Vagina (tissue), 2 donors: ENCODE measurements at regions not wholly inside any gene's neighbourhood (a gene's known extent, or its start where the extent isn't known, plus 50 kb on each side); places are given as distances from the start of the nearest gene placed in this dataset.

ENCODE experiments used
- DNase-seq, 2 donors: peaks; one replicate each; pipeline ENCODE4 v3.0.0-alpha.2; 2017; ENCODE audit errors: extremely low spot score in 2 of 2
- H3K27ac ChIP-seq: fragments of 200-600 bp; sonication (generic); one replicate; pipeline ENCODE4 v1.5.1; 2019
- H3K27me3 ChIP-seq: fragments of 200-600 bp; sonication (generic); one replicate; pipeline ENCODE4 v1.5.1; 2019
- H3K36me3 ChIP-seq, 2 donors: fragments of 200-600 bp; sonication (generic); one replicate each; pipeline ENCODE4 v1.5.1; 2017 to 2019
- H3K4me1 ChIP-seq: fragments of 200-600 bp; sonication (generic); one replicate; pipeline ENCODE4 v1.5.1; 2019
- H3K4me3 ChIP-seq, 2 donors: fragments of 200-600 bp; sonication (generic); 1 replicate in 1 of 2; 2 replicates in 1 of 2; pipeline ENCODE4 v1.5.1; 2016 to 2019
- H3K9me3 ChIP-seq: fragments of 200-600 bp; sonication (generic); one replicate; pipeline ENCODE4 v1.5.1; 2019
- CTCF ChIP-seq, 3 experiments: fragments of 450-650 bp in 2 of 3; fragments of 200-600 bp in 1 of 3; sonication (generic) in 1 of 3; IDR thresholded peaks; one replicate each; pipeline ENCODE4 v1.5.1; 2017 to 2019; ENCODE audit warnings: antibody characterized with exemption in 3 of 3, mild to moderate bottlenecking in 2 of 3, moderate library complexity in 2 of 3
- POLR2A ChIP-seq, 2 donors: fragments of 450-650 bp; IDR thresholded peaks; one replicate each; pipeline ENCODE4 v1.6.1; 2017; ENCODE audit warnings: antibody characterized with exemption in 2 of 2, mild to moderate bottlenecking in 2 of 2, moderate library complexity in 2 of 2
- POLR2AphosphoS5 ChIP-seq, 2 donors: sonication (generic); formaldehyde crosslinking; IDR thresholded peaks; one replicate each; pipeline ENCODE4 v1.9.0; 2017; ENCODE audit warnings: antibody characterized with exemption in 2 of 2, mild to moderate bottlenecking in 2 of 2, low read depth in 1 of 2; ENCODE audit not compliant: insufficient read depth in 1 of 2
- intact Hi-C: fragments of 100-400 bp; cut with DNase I; formaldehyde crosslinking; loops from one replicate; pipeline ENCODE4 v1.15.1; 2023

GRCh38 chr7:84800846-84801245 is 386.0 kb downstream of the SEMA3D start:
- no peaks in the 10 kb centered on the region for H3K4me1 ChIP-seq
- DNase-seq, result no peak
- intact Hi-C loops, result no loop called here
- no peak overlapping the region for H3K27ac ChIP-seq
- H3K27me3 ChIP-seq, result no peaks in the 10 kb centered on the region
- H3K4me3 ChIP-seq, result no peak overlapping the region
- no peaks in the 10 kb centered on the region for H3K36me3 ChIP-seq
- no peaks in the 10 kb centered on the region for H3K9me3 ChIP-seq
- TF ChIP-seq POLR2A (IDR thresholded peaks at IDR 0.05) (no peak), CTCF (IDR thresholded peaks at IDR 0.05) (no peak), POLR2AphosphoS5 (IDR thresholded peaks at IDR 0.05; ENCODE audit: insufficient read depth in 1 of 2, low read depth in 1 of 2) (no peak)

DNA sequence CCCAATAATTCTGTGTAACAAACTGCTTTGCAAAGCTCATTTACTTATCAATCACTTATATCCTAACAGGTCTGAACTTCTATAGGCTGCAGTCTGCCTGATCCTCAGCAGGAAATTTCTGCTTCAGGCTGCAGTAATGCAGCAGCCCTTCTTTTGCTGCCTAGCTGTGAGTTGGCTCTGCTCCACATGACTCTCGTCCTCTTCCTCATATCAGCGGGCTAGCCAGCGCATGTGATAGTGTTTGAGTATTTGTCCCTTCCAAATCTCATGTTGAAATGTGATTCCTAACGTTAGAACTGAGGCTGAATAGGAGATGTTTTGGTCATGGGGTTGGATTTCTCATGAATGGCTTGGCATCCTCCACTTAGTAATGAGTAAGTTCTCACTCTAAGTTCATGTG is 387.8 kb downstream of the SEMA3D start:
- no peak overlapping the region for H3K4me3 ChIP-seq
- no peak for DNase-seq
- H3K36me3 ChIP-seq, result no peaks in the 10 kb centered on the region
- no peaks in the 10 kb centered on the region for H3K27me3 ChIP-seq
- no peaks in the 10 kb centered on the region for H3K9me3 ChIP-seq
- intact Hi-C loops, result no loop called here
- no peak for TF ChIP-seq CTCF (IDR thresholded peaks at IDR 0.05)
- TF ChIP-seq POLR2AphosphoS5 (IDR thresholded peaks at IDR 0.05; ENCODE audit: insufficient read depth in 1 of 2, low read depth in 1 of 2), result no peak
- no peak for TF ChIP-seq POLR2A (IDR thresholded peaks at IDR 0.05)
- H3K27ac ChIP-seq, result no peak overlapping the region
- no peaks in the 10 kb centered on the region for H3K4me1 ChIP-seq

- no peak overlapping the region for H3K27ac ChIP-seq
- TF ChIP-seq POLR2A (IDR thresholded peaks at IDR 0.05), result no peak
- intact Hi-C loops, result no loop called here
Measured at GRCh38 chr7:84792231-84792893, 394.5 kb downstream of the SEMA3D start.

GRCh38 chr7:84790882-84791281 is 396.0 kb downstream of the SEMA3D start:
- no peaks in the 10 kb centered on the region for H3K27me3 ChIP-seq
- no peak overlapping the region for H3K27ac ChIP-seq
- H3K4me1 ChIP-seq, result no peaks in the 10 kb centered on the region
- H3K9me3 ChIP-seq, result no peaks in the 10 kb centered on the region
- TF ChIP-seq POLR2A (IDR thresholded peaks at IDR 0.05), result no peak
- TF ChIP-seq CTCF (IDR thresholded peaks at IDR 0.05), result no peak
- no peak for TF ChIP-seq POLR2AphosphoS5 (IDR thresholded peaks at IDR 0.05; ENCODE audit: insufficient read depth in 1 of 2, low read depth in 1 of 2)
- H3K4me3 ChIP-seq, result no peak overlapping the region
- no peak for DNase-seq
- no peaks in the 10 kb centered on the region for H3K36me3 ChIP-seq
- intact Hi-C loops, result no loop called here

More at GRCh38 chr7:84792231-84792893, 394.5 kb downstream of the SEMA3D start:
- Histone ChIP-seq H3K27me3 (no peaks in the 10 kb centered on the region), H3K4me3 (no peak overlapping the region), H3K4me1 (no peaks in the 10 kb centered on the region), H3K36me3 (no peaks in the 10 kb centered on the region), H3K9me3 (no peaks in the 10 kb centered on the region)
- DNase-seq, result no peak

DNA sequence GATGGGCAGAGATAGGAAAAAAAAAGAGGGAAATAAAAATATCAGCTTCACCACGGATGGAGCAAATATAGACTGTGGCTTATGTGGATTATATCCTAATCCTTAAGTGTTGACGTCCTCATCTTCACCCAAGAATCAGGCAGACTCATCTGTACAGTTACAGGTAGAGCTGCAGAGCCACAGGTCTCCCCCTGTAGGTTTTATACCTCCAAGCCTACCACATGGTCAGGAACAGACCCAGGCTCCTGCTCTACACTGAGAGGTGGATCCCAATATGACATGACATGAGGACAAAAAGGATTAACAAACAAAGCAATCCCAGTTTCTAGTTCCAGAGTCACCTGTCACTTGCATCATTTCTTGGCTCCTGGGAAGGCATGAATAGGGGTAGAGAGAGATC is 400.8 kb downstream of the SEMA3D start:
- no peaks in the 10 kb centered on the region for H3K36me3 ChIP-seq
- H3K4me1 ChIP-seq, result no peaks in the 10 kb centered on the region
- intact Hi-C loops, result no loop called here
- no peaks in the 10 kb centered on the region for H3K9me3 ChIP-seq
- TF ChIP-seq POLR2AphosphoS5 (IDR thresholded peaks at IDR 0.05; ENCODE audit: insufficient read depth in 1 of 2, low read depth in 1 of 2) (no peak), POLR2A (IDR thresholded peaks at IDR 0.05) (no peak), CTCF (IDR thresholded peaks at IDR 0.05) (no peak)
- no peak overlapping the region for H3K4me3 ChIP-seq
- no peak overlapping the region for H3K27ac ChIP-seq
- H3K27me3 ChIP-seq, result no peaks in the 10 kb centered on the region
- no peak for DNase-seq
